ENCODE measurements at regions not wholly inside any gene's neighbourhood (a gene's known extent, or its start where the extent isn't known, plus 50 kb on each side); places are given as distances from the start of the nearest gene placed in this dataset.

GRCh38 chr7:159311172-159311494 is 166.5 kb upstream of the VIPR2 start:
- TF ChIP-seq POLR2AphosphoS5 (IDR thresholded peaks at IDR 0.05) (no peak), CTCF (IDR thresholded peaks at IDR 0.05) (no peak)
